HCT116 (cell line): ENCODE measurements at regions not wholly inside any gene's neighbourhood (a gene's known extent, or its start where the extent isn't known, plus 50 kb on each side); places are given as distances from the start of the nearest gene placed in this dataset.

Experiments
- ATAC-seq: fragments of 200-7000 bp; cut with Tn5 transposase; 2 replicates; pipeline ENCODE4 v1.9.1; 2020; ENCODE audit warnings: mild to moderate bottlenecking, moderate library complexity
- BruUV-seq: library from RNA; stranded (reverse); fragments of 400-500 nt; replicated peaks from 2 replicates; lab custom pipeline; 2021; lab: Mats Ljungman, UMichigan
- CTCF ChIA-PET: fragments of 300-600 bp; sonication (Branson Sonifier 250); formaldehyde crosslinking; loops from one replicate; lab custom pipeline; 2021; ENCODE audit warnings: antibody characterized with exemption; lab: Charles Lee
- POLR2A ChIA-PET: fragments of 300-600, 350-600 bp; sonication (Branson Sonifier 250); formaldehyde crosslinking; loops from one replicate; lab custom pipeline; 2021; ENCODE audit warnings: antibody characterized with exemption; lab: Charles Lee
- RAD21 ChIA-PET, 2 experiments: fragments of 300-600 bp; sonication (Branson Sonifier 250); formaldehyde crosslinking; loops; one replicate each; lab custom pipeline; 2023; ENCODE audit warnings: low total read pairs in 2 of 2; ENCODE audit not compliant: uncharacterized antibody in 2 of 2, unreplicated experiment in 2 of 2, low non-redundant PET in 1 of 2; lab: Charles Lee
- DNase-seq: peaks from one replicate; pipeline ENCODE4 v3.0.0-alpha.2; 2010; ENCODE audit warnings: low read depth, low spot score
- H2AFZ ChIP-seq: fragments of 200-600 bp; shearing (Covaris generic), sonication (generic); 2 replicates; pipeline ENCODE4 v1.6.1; 2017; ENCODE audit warnings: low read depth, mixed run types, mixed read lengths, antibody characterized with exemption, low read length; ENCODE audit not compliant: poor library complexity, severe bottlenecking
- H3K27ac ChIP-seq: 2 replicates; pipeline ENCODE4 v1.5.1; 2012; ENCODE audit warnings: low read depth, low read length
- H3K27me3 ChIP-seq: fragments of 200-600 bp; sonication (generic); 2 replicates; pipeline ENCODE4 v1.6.1; 2016; ENCODE audit warnings: mixed run types, low read length, mixed read lengths; ENCODE audit not compliant: insufficient read depth
- H3K36me3 ChIP-seq, 2 experiments: fragments of 200-500 bp in 1 of 2; fragments of 200-600 bp in 1 of 2; sonication (Bioruptor generic) in 1 of 2; sonication (generic) in 1 of 2; 2 replicates each; pipeline versions ENCODE4 v1.5.1 to v1.6.1; 2014 to 2016; ENCODE audit warnings: low read length in 2 of 2, inconsistent platforms in 1 of 2, mixed read lengths in 1 of 2, mixed run types in 1 of 2; ENCODE audit not compliant: insufficient read depth in 2 of 2, control insufficient read depth in 1 of 2
- H3K4me1 ChIP-seq, 2 experiments: fragments of 200-600 bp in 1 of 2; sonication (generic) in 1 of 2; 2 replicates each; pipeline versions ENCODE4 v1.5.1 to v1.6.1; 2012 to 2017; ENCODE audit warnings: low read length in 2 of 2, inconsistent platforms in 1 of 2, mild to moderate bottlenecking in 1 of 2, mixed read lengths in 1 of 2, mixed run types in 1 of 2, moderate library complexity in 1 of 2; ENCODE audit not compliant: insufficient read depth in 2 of 2, control insufficient read depth in 1 of 2
- H3K4me2 ChIP-seq: fragments of 200-600 bp; sonication (generic); 2 replicates; pipeline ENCODE4 v1.6.1; 2017; ENCODE audit warnings: mixed run types, low read length, mixed read lengths
- H3K4me3 ChIP-seq, 2 experiments: fragments of 200-600 bp in 1 of 2; sonication (generic) in 1 of 2; replicated peaks in 1 of 2; 2 replicates each; pipeline ENCODE4 v1.5.1; 2011 to 2016; ENCODE audit warnings: low read length in 2 of 2, control low read depth in 1 of 2, low read depth in 1 of 2, mild to moderate bottlenecking in 1 of 2, mixed read lengths in 1 of 2, mixed run types in 1 of 2
- H3K79me2 ChIP-seq: fragments of 200-600 bp; sonication (generic); 2 replicates; pipeline ENCODE4 v1.6.1; 2017; ENCODE audit warnings: mild to moderate bottlenecking, mixed run types, low read length, moderate library complexity, mixed read lengths; ENCODE audit not compliant: insufficient read depth
- H3K9ac ChIP-seq: fragments of 200-600 bp; sonication (generic); 2 replicates; pipeline ENCODE4 v1.6.1; 2016; ENCODE audit warnings: low read length, mixed read lengths
- H3K9me2 ChIP-seq: fragments of 200-600 bp; sonication (generic), shearing (Covaris generic); 2 replicates; pipeline ENCODE4 v1.6.1; 2017; ENCODE audit warnings: mixed run types, mild to moderate bottlenecking, moderate library complexity; ENCODE audit not compliant: insufficient read depth
- H3K9me3 ChIP-seq, 2 experiments: fragments of 200-500 bp in 1 of 2; fragments of 200-600 bp in 1 of 2; sonication (Bioruptor generic) in 1 of 2; sonication (generic) in 1 of 2; 2 replicates each; pipeline ENCODE4 v1.6.1; 2014 to 2017; ENCODE audit warnings: low read length in 2 of 2, mixed read lengths in 2 of 2, inconsistent platforms in 1 of 2, low read depth in 1 of 2, mild to moderate bottlenecking in 1 of 2, mixed run types in 1 of 2, moderate library complexity in 1 of 2; ENCODE audit not compliant: control insufficient read depth in 1 of 2, insufficient read depth in 1 of 2
- H4K20me1 ChIP-seq: fragments of 200-600 bp; sonication (generic), shearing (Covaris generic); 2 replicates; pipeline ENCODE4 v1.6.1; 2017; ENCODE audit warnings: mixed run types, mild to moderate bottlenecking, moderate library complexity; ENCODE audit not compliant: insufficient read depth
- CBX3 ChIP-seq: IDR thresholded peaks from 2 replicates; pipeline ENCODE4 v1.6.1; 2012; ENCODE audit warnings: low read depth
- FOSL1 ChIP-seq: IDR thresholded peaks from 2 replicates; pipeline ENCODE4 v1.6.1; 2012; ENCODE audit warnings: low read depth
- JUND ChIP-seq: IDR thresholded peaks from 2 replicates; pipeline ENCODE4 v1.6.1; 2012
- POLR2A ChIP-seq: IDR thresholded peaks from 2 replicates; pipeline ENCODE4 v1.7.0; 2011; ENCODE audit warnings: borderline replicate concordance; ENCODE audit not compliant: insufficient read depth, insufficient read length; ENCODE audit errors: extremely low read depth
- POLR2AphosphoS5 ChIP-seq: IDR thresholded peaks from 2 replicates; pipeline ENCODE4 v1.6.1; 2011; ENCODE audit warnings: mild to moderate bottlenecking, low read depth, low read length, moderate library complexity
- intact Hi-C: fragments of 100-400 bp; cut with micrococcal nuclease; formaldehyde crosslinking; loops from 2 replicates; pipeline ENCODE4 v1.10.0; 2022

GRCh38 chr4:79598801-79599200 lies 190.8 kb upstream of the GK2 start:
- Histone ChIP-seq H2AFZ (no peak overlapping the region), H4K20me1 (no peaks in the 10 kb centered on the region), H3K9me2 (no peaks in the 10 kb centered on the region), H3K79me2 (no peaks in the 10 kb centered on the region), H3K9ac (no peak overlapping the region), H3K9me3 (no peaks in the 10 kb centered on the region), H3K36me3 (no peaks in the 10 kb centered on the region), H3K4me2 (no peak overlapping the region), H3K4me1 (no peaks in the 10 kb centered on the region), H3K4me3 (no peak overlapping the region), H3K27ac (no peak overlapping the region), H3K27me3 (0 out of 2 replicates have a peak, but pooled peaks cover 7% of the 10 kb centered on the region)
- no peak for DNase-seq
- ChIA-PET POLR2A (interaction anchor here (0.7 kb wide), 1 partner anchor 11 kb away, joined by 3 read pairs; no protein-coding TSS in a partner anchor), CTCF (no interaction called here), RAD21 (no interaction called here)
- no TSS peak for BruUV-seq
- TF ChIP-seq POLR2A (no peak), POLR2AphosphoS5 (no peak)
- no peak for ATAC-seq
- intact Hi-C loops: no loop called here

- no peak for TF ChIP-seq POLR2A
- no peak for TF ChIP-seq JUND
- TF ChIP-seq FOSL1: no peak
- TF ChIP-seq CBX3: no peak
- RAD21 ChIA-PET: no interaction called here
- Histone ChIP-seq H3K4me3 (no peak overlapping the region), H3K36me3 (no peaks in the 10 kb centered on the region), H3K27me3 (0 out of 2 replicates have a peak, but pooled peaks cover 7% of the 10 kb centered on the region), H2AFZ (no peak overlapping the region), H4K20me1 (no peaks in the 10 kb centered on the region), H3K4me1 (no peaks in the 10 kb centered on the region), H3K9ac (no peak overlapping the region), H3K27ac (no peak overlapping the region), H3K79me2 (no peaks in the 10 kb centered on the region), H3K4me2 (no peak overlapping the region), H3K9me3 (no peaks in the 10 kb centered on the region), H3K9me2 (no peaks in the 10 kb centered on the region)
- CTCF ChIA-PET: no interaction called here
- DNase-seq: no peak
- BruUV-seq: no TSS peak
- POLR2A ChIA-PET: interaction anchor here (0.7 kb wide), 1 partner anchor 11 kb away, joined by 3 read pairs; no protein-coding TSS in a partner anchor
- intact Hi-C loops: no loop called here
- no peak for ATAC-seq
Measured at GRCh38 chr4:79598214-79598613, 190.2 kb upstream of the GK2 start.
